ENCODE measurements at regions not wholly inside any gene's neighbourhood (a gene's known extent, or its start where the extent isn't known, plus 50 kb on each side); places are given as distances from the start of the nearest gene placed in this dataset.

GRCh38 chr5:101458587-101458986, 555.5 kb upstream of the ST8SIA4 start:
- no peak for TF ChIP-seq CTCF (IDR thresholded peaks at IDR 0.05)
- TF ChIP-seq POLR2A (IDR thresholded peaks at IDR 0.05) = no peak
- TF ChIP-seq EP300 (IDR thresholded peaks at IDR 0.05) = no peak
